ENCODE measurements at regions not wholly inside any gene's neighbourhood (a gene's known extent, or its start where the extent isn't known, plus 50 kb on each side); places are given as distances from the start of the nearest gene placed in this dataset.

- no peak for TF ChIP-seq CTCF (IDR thresholded peaks at IDR 0.05)
- no peak for TF ChIP-seq POLR2AphosphoS5 (IDR thresholded peaks at IDR 0.05)
- no peak for TF ChIP-seq POLR2A (IDR thresholded peaks at IDR 0.05; ENCODE audit: low read depth)
These were observed 71.7 kb upstream of the WDR75 start for GRCh38 chr2:189369566-189369965.

All from esophagus muscularis mucosa (tissue), 3 donors.